IMR-90 (cell line): ENCODE measurements at regions not wholly inside any gene's neighbourhood (a gene's known extent, or its start where the extent isn't known, plus 50 kb on each side); places are given as distances from the start of the nearest gene placed in this dataset.
"Not testable (repeated sequence)": the region's sequence is repeated elsewhere in the genome, so short reads cannot be mapped to it uniquely, and the experiment has no call there.

Source experiments
- ATAC-seq: fragments of 200-7000 bp; cut with Tn5 transposase; 2 replicates; pipeline ENCODE4 v1.9.1; 2020; ENCODE audit warnings: low read depth, mild to moderate bottlenecking, moderate library complexity
- BruUV-seq: library from RNA; stranded (reverse); fragments of 400-500 nt; replicated peaks from 2 replicates; lab custom pipeline; 2021; lab: Mats Ljungman, UMichigan
- CTCF ChIA-PET: fragments of 300-600 bp; formaldehyde crosslinking; extraction: SDS; loops from one replicate; lab custom pipeline; 2021; ENCODE audit warnings: antibody characterized with exemption; lab: Yijun Ruan, JAX
- POLR2A ChIA-PET: fragments of 300-600 bp; sonication (Branson Sonifier 250); formaldehyde crosslinking; loops from one replicate; lab custom pipeline; 2022; ENCODE audit warnings: antibody characterized with exemption; ENCODE audit not compliant: unreplicated experiment; lab: Charles Lee
- DNase-seq: peaks from one replicate; pipeline ENCODE4 v3.0.0; 2013
- H2AFZ ChIP-seq: replicated peaks from 2 replicates; pipeline ENCODE3; 2013; ENCODE audit warnings: low read length, mild to moderate bottlenecking; ENCODE audit not compliant: poor library complexity
- H2AK5ac ChIP-seq: 2 replicates; pipeline ENCODE4 v1.6.1; 2013; ENCODE audit warnings: low read depth, low read length, inconsistent platforms
- H2AK9ac ChIP-seq: replicated peaks from 2 replicates; pipeline ENCODE3; 2013; ENCODE audit warnings: mild to moderate bottlenecking, low read depth, low read length, moderate library complexity; ENCODE audit not compliant: poor library complexity
- H2BK120ac ChIP-seq: 2 replicates; pipeline ENCODE4 v1.6.1; 2013; ENCODE audit warnings: low read depth, low read length, inconsistent platforms
- H2BK15ac ChIP-seq: 3 replicates; pipeline ENCODE4 v1.6.1; 2013; ENCODE audit warnings: low read depth, low read length, inconsistent platforms
- H2BK20ac ChIP-seq: 2 replicates; pipeline ENCODE4 v1.6.1; 2013; ENCODE audit warnings: low read depth, mild to moderate bottlenecking, inconsistent platforms, low read length, moderate library complexity
- H2BK5ac ChIP-seq: 2 replicates; pipeline ENCODE4 v1.6.1; 2013; ENCODE audit warnings: mild to moderate bottlenecking, low read depth, low read length, inconsistent platforms; ENCODE audit not compliant: poor library complexity, severe bottlenecking
- H3K14ac ChIP-seq: replicated peaks from 2 replicates; pipeline ENCODE4 v1.6.1; 2013; ENCODE audit warnings: low read depth, low read length, inconsistent platforms
- H3K18ac ChIP-seq: 2 replicates; pipeline ENCODE4 v1.6.1; 2013; ENCODE audit warnings: low read depth, low read length, control low read depth
- H3K23ac ChIP-seq: 2 replicates; pipeline ENCODE4 v1.6.1; 2013; ENCODE audit warnings: low read depth, low read length, inconsistent platforms
- H3K27ac ChIP-seq: 2 replicates; pipeline ENCODE4 v1.5.1; 2013; ENCODE audit warnings: mild to moderate bottlenecking, control low read depth, low read length; ENCODE audit not compliant: insufficient read depth
- H3K27me3 ChIP-seq: 2 replicates; pipeline ENCODE4 v1.6.1; 2013; ENCODE audit warnings: low read length; ENCODE audit not compliant: control insufficient read depth, insufficient read depth
- H3K36me3 ChIP-seq: 2 replicates; pipeline ENCODE4 v1.6.1; 2013; ENCODE audit warnings: low read length, mixed read lengths; ENCODE audit not compliant: control insufficient read depth, insufficient read depth
- H3K4ac ChIP-seq: 2 replicates; pipeline ENCODE4 v1.6.1; 2013; ENCODE audit warnings: low read depth, low read length, inconsistent platforms
- H3K4me1 ChIP-seq: 2 replicates; pipeline ENCODE4 v1.6.1; 2013; ENCODE audit warnings: low read length, mixed read lengths; ENCODE audit not compliant: control insufficient read depth, insufficient read depth
- H3K4me2 ChIP-seq: 2 replicates; pipeline ENCODE4 v1.6.1; 2013; ENCODE audit warnings: low read depth, mild to moderate bottlenecking, control low read depth, low read length, moderate library complexity
- H3K4me3 ChIP-seq: 2 replicates; pipeline ENCODE4 v1.5.1; 2013; ENCODE audit warnings: low read depth, mild to moderate bottlenecking, control low read depth, low read length, moderate library complexity; ENCODE audit not compliant: insufficient read depth
- H3K56ac ChIP-seq: 2 replicates; pipeline ENCODE4 v1.6.1; 2013; ENCODE audit warnings: low read length, inconsistent platforms; ENCODE audit not compliant: insufficient read depth; ENCODE audit errors: extremely low read depth
- H3K79me1 ChIP-seq, 2 experiments: 2 replicates each; pipeline ENCODE4 v1.6.1; 2013; ENCODE audit warnings: low read length in 2 of 2, inconsistent platforms in 1 of 2, low read depth in 1 of 2
- H3K9ac ChIP-seq: 2 replicates; pipeline ENCODE4 v1.6.1; 2013; ENCODE audit warnings: low read depth, low read length, control low read depth
- H3K9me1 ChIP-seq: 2 replicates; pipeline ENCODE4 v1.6.1; 2013; ENCODE audit warnings: low read length, inconsistent platforms; ENCODE audit not compliant: insufficient read depth
- H3K9me3 ChIP-seq: 2 replicates; pipeline ENCODE4 v1.6.1; 2013; ENCODE audit warnings: low read length; ENCODE audit not compliant: control insufficient read depth, insufficient read depth
- H4K20me1 ChIP-seq: 2 replicates; pipeline ENCODE4 v1.6.1; 2013; ENCODE audit warnings: low read length, inconsistent platforms; ENCODE audit not compliant: insufficient read depth
- H4K5ac ChIP-seq: 2 replicates; pipeline ENCODE4 v1.6.1; 2013; ENCODE audit warnings: mild to moderate bottlenecking, low read depth, low read length, control low read depth
- H4K8ac ChIP-seq, 2 experiments: 2 replicates each; pipeline ENCODE4 v1.6.1; 2013; ENCODE audit warnings: low read depth in 2 of 2, low read length in 2 of 2, control low read depth in 1 of 2, inconsistent platforms in 1 of 2
- H4K91ac ChIP-seq: 2 replicates; pipeline ENCODE4 v1.6.1; 2013; ENCODE audit warnings: low read depth, low read length, inconsistent platforms; ENCODE audit not compliant: insufficient read depth
- WGBS, 2 experiments: methylation state at CpG; one replicate each; pipeline versions ENCODE4 v1.1.5 to v1.1.7; 2013; ENCODE audit warnings: missing lambda C conversion rate in 2 of 2; ENCODE audit not compliant: insufficient read length in 1 of 2; ENCODE audit errors: extremely low coverage in 2 of 2; 5-methylcytosine and 5-hydroxymethylcytosine counted together
- dilution Hi-C: fragments of 300-500 bp; cut with HindIII; formaldehyde crosslinking; loops from one replicate; pipeline ENCODE4 v1.14.3; 2018; ENCODE audit warnings: low sequenced_read_pairs; ENCODE audit not compliant: unreplicated experiment
- in situ Hi-C: fragments of 300-500 bp; cut with MboI; formaldehyde crosslinking; loops from 3 replicates; pipeline ENCODE4 v1.14.3; 2019; ENCODE audit warnings: low sequenced_read_pairs, inconsistent platforms, mixed read lengths
- intact Hi-C: fragments of 100-400 bp; cut with micrococcal nuclease; formaldehyde crosslinking; loops from 2 replicates; pipeline ENCODE4 v1.10.0; 2022

DNA sequence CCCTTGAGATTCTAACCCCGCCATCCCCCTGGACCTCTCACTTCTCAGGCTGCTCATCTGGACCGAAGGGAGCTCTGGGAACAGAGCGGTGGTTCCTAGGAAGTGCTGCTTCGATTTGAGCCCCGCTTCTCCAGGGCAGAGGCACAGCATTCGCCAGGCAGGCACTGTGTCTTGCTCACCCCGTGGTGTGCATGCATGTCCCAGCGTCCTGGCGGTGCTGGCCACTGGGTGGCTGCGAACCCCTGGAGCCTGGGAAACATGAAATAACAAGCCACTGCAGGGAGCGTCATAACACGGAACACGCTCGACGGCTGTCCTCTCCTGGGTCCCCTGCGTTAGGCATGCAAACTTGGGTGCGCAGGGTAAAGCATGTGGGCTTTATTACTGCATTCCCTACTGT is 4040.3 kb upstream of the TPTE start:
- dilution Hi-C loops, CTCF ChIA-PET, BruUV-seq, H3K18ac ChIP-seq, H3K9ac ChIP-seq, H3K9me3 ChIP-seq, H2BK120ac ChIP-seq, H3K36me3 ChIP-seq, POLR2A ChIA-PET, H3K9me1 ChIP-seq, H4K8ac ChIP-seq, H3K4me3 ChIP-seq, H2BK5ac ChIP-seq, H2BK20ac ChIP-seq, H2AK5ac ChIP-seq, H4K20me1 ChIP-seq, in situ Hi-C loops, H3K4me2 ChIP-seq, H3K56ac ChIP-seq, H2AK9ac ChIP-seq, H3K4ac ChIP-seq, ATAC-seq, H4K91ac ChIP-seq, intact Hi-C loops, H3K14ac ChIP-seq, H3K23ac ChIP-seq, H3K27me3 ChIP-seq, H4K5ac ChIP-seq, H3K4me1 ChIP-seq, H2BK15ac ChIP-seq, H3K79me1 ChIP-seq, H2AFZ ChIP-seq, H3K27ac ChIP-seq, DNase-seq: not testable (repeated sequence)
- no CpG with 5 or more reads among the region's 17 CpGs for WGBS, 2 experiments

DNA sequence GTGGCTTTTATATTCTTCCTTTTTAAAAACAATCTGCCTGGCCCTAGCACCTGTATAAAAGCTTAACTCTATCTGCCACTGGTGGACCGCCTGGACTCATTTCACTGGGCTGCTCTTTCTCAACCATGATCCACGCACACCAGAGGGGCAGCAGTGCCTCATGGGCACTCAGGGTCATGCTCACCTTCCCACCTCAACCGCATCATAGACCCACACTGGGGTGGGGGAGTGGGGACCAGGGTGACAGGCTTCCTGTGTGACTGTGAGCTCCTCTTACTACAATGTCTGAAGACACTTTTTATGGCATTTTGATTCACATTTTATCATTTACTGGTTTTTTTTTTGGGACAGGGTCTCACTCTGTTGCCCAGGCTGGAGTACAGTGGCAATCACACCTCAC is 4038.8 kb upstream of the TPTE start:
- H3K27ac ChIP-seq, H3K9me3 ChIP-seq, H3K27me3 ChIP-seq, H3K23ac ChIP-seq, H2BK5ac ChIP-seq, POLR2A ChIA-PET, H4K8ac ChIP-seq, BruUV-seq, DNase-seq, dilution Hi-C loops, H3K36me3 ChIP-seq, H2AK9ac ChIP-seq, H4K20me1 ChIP-seq, H3K4me1 ChIP-seq, H4K91ac ChIP-seq, H2BK120ac ChIP-seq, H3K4me3 ChIP-seq, CTCF ChIA-PET, H4K5ac ChIP-seq, H3K56ac ChIP-seq, H3K9me1 ChIP-seq, H3K18ac ChIP-seq, H2BK15ac ChIP-seq, H3K4ac ChIP-seq, H2AFZ ChIP-seq, ATAC-seq, H2AK5ac ChIP-seq, H2BK20ac ChIP-seq, in situ Hi-C loops, intact Hi-C loops, H3K14ac ChIP-seq, H3K4me2 ChIP-seq, H3K9ac ChIP-seq, H3K79me1 ChIP-seq: not testable (repeated sequence)
- no CpG with 5 or more reads among the region's 3 CpGs for WGBS, 2 experiments
